BJ (cell line): ENCODE measurements at regions not wholly inside any gene's neighbourhood (a gene's known extent, or its start where the extent isn't known, plus 50 kb on each side); places are given as distances from the start of the nearest gene placed in this dataset.

Experiments
- CTCF ChIA-PET: fragments of 350-600 bp; formaldehyde crosslinking; extraction: SDS; loops from one replicate; lab custom pipeline; 2021; ENCODE audit warnings: antibody characterized with exemption, inconsistent platforms; lab: Yijun Ruan, JAX
- POLR2A ChIA-PET: fragments of 300-600 bp; sonication (Branson Sonifier 250); formaldehyde crosslinking; extraction: SDS; loops from one replicate; lab custom pipeline; 2021; ENCODE audit warnings: antibody characterized with exemption; lab: Charles Lee
- DNase-seq: peaks from one replicate; pipeline ENCODE4 v3.0.0-alpha.2; 2011; ENCODE audit warnings: low read depth
- H3K27me3 ChIP-seq: 2 replicates; pipeline ENCODE4 v1.6.0; 2011; ENCODE audit warnings: low read length; ENCODE audit not compliant: control insufficient read depth, insufficient read depth
- H3K36me3 ChIP-seq: 2 replicates; pipeline ENCODE4 v1.5.1; 2011; ENCODE audit warnings: low read length; ENCODE audit not compliant: control insufficient read depth, insufficient read depth
- H3K4me3 ChIP-seq: 2 replicates; pipeline ENCODE4 v1.5.1; 2011; ENCODE audit warnings: low read depth, mild to moderate bottlenecking, control low read depth, low read length
- TF ChIP-seq, protein P1 (sequence below): IDR thresholded peaks from 2 replicates; pipeline ENCODE4 v1.5.1; 2011; ENCODE audit warnings: low read depth, mild to moderate bottlenecking, control low read depth, inconsistent platforms, low read length, moderate library complexity; ENCODE audit not compliant: insufficient read depth

- Histone ChIP-seq H3K36me3 (no peaks in the 10 kb centered on the region), H3K4me3 (no peak overlapping the region), H3K27me3 (no peaks in the 10 kb centered on the region)
- TF ChIP-seq, protein P1, sequence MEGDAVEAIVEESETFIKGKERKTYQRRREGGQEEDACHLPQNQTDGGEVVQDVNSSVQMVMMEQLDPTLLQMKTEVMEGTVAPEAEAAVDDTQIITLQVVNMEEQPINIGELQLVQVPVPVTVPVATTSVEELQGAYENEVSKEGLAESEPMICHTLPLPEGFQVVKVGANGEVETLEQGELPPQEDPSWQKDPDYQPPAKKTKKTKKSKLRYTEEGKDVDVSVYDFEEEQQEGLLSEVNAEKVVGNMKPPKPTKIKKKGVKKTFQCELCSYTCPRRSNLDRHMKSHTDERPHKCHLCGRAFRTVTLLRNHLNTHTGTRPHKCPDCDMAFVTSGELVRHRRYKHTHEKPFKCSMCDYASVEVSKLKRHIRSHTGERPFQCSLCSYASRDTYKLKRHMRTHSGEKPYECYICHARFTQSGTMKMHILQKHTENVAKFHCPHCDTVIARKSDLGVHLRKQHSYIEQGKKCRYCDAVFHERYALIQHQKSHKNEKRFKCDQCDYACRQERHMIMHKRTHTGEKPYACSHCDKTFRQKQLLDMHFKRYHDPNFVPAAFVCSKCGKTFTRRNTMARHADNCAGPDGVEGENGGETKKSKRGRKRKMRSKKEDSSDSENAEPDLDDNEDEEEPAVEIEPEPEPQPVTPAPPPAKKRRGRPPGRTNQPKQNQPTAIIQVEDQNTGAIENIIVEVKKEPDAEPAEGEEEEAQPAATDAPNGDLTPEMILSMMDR, result no peak
- CTCF ChIA-PET, result interaction anchor here (0.7 to 6.7 kb wide), 14 partner anchors 8 to 337 kb away, joined by 3 to 138 read pairs (median 20); no protein-coding TSS in a partner anchor
- DNase-seq, result no peak
- POLR2A ChIA-PET, result interaction anchor here (0.6 kb wide), 1 partner anchor 338 kb away, joined by 3 read pairs; no protein-coding TSS in a partner anchor
These were observed 147.0 kb upstream of the NAV2 start for GRCh38 chr11:19565639-19566038.

GRCh38 chr11:19562156-19562555 is 150.5 kb upstream of the NAV2 start:
- Histone ChIP-seq H3K27me3 (no peaks in the 10 kb centered on the region), H3K36me3 (no peaks in the 10 kb centered on the region), H3K4me3 (no peak overlapping the region)
- TF ChIP-seq, protein P1, result no peak
- CTCF ChIA-PET, result interaction anchor here (1.2 to 6.7 kb wide), 12 partner anchors 8 to 368 kb away, joined by 3 to 138 read pairs (median 34); no protein-coding TSS in a partner anchor
- DNase-seq, result no peak
- POLR2A ChIA-PET, result no interaction called here

DNA sequence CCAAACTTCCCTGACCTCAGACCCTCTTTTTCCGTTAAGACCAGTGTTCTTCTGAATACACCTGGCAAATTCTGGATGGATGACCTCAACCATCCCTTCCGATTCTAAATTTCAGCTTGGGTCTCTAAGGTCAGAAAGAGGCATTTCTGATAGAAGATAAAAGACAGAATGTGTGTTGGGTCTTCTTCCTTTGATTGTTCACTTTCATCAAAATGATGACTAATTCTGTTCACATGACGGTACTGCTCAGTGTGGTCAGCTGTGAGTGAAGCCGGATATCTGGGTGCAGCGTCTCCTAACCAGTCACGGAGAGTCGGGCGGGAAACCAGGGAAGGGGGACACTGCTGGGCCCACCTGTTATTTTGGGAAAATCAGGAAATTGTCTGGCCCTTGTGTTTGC is 151.6 kb upstream of the NAV2 start:
- ChIA-PET POLR2A (no interaction called here), CTCF (interaction anchor here (0.9 to 17.6 kb wide), 10 partner anchors 8 to 567 kb away, joined by 3 to 225 read pairs (median 10); no protein-coding TSS in a partner anchor)
- Histone ChIP-seq H3K4me3 (no peak overlapping the region), H3K27me3 (no peaks in the 10 kb centered on the region), H3K36me3 (no peaks in the 10 kb centered on the region)
- TF ChIP-seq, protein P1, result no peak
- DNase-seq, result no peak

DNA sequence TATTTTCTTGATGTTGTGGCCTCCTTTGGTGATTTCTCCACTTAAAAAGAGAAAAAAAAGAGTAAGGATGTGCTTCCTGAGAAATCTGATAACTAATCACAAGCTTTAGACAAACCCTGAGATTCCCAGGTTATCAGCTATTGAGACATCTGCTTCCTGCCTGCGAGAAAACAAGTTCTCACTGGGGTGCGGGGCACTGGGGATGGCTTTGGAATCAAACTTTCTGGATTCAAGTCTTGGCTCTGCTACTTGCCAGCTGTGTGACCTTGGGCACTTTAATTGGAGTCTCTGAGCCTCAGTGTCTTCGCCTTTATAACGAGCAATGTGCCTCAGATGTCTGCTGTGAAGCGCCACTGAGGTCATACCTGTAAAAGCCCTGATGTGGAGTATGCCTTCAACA is 152.5 kb upstream of the NAV2 start:
- H3K36me3 ChIP-seq, result no peaks in the 10 kb centered on the region
- TF ChIP-seq, protein P1, result no peak
- ChIA-PET CTCF (interaction anchor here (0.9 to 17.6 kb wide), 11 partner anchors 8 to 568 kb away, joined by 3 to 225 read pairs (median 6); no protein-coding TSS in a partner anchor), POLR2A (interaction anchor here (0.6 kb wide), 1 partner anchor 178 kb away, joined by 3 read pairs; no protein-coding TSS in a partner anchor)
- no peak for DNase-seq
- no peak overlapping the region for H3K4me3 ChIP-seq
- H3K27me3 ChIP-seq, result no peaks in the 10 kb centered on the region

DNA sequence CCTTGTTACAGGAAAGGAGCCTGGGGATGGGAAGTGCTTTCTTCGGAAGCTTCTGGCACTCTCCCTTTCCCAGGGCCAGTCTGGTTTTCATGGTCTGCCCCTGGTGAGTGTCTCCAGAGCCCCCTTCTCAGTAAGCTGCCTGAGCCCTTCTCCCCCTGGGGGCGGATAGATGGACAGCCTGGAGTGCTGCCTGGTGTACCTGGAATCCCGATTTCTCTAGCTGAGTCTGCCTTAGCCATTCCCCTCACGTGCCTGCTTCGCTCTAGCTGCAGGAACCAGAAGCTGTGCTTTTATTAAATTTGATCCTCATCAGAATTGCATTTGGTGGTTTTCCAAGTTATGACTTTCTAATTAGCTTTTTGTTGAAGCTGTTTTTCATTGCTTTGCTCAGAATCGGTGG is 152.9 kb upstream of the NAV2 start:
- H3K27me3 ChIP-seq, result no peaks in the 10 kb centered on the region
- no peak overlapping the region for H3K4me3 ChIP-seq
- TF ChIP-seq, protein P1, result no peak
- ChIA-PET POLR2A (interaction anchor here (0.6 kb wide), 1 partner anchor 178 kb away, joined by 3 read pairs; no protein-coding TSS in a partner anchor), CTCF (interaction anchor here (1.2 to 17.6 kb wide), 11 partner anchors 9 to 483 kb away, joined by 3 to 225 read pairs (median 6); no protein-coding TSS in a partner anchor)
- no peak for DNase-seq
- H3K36me3 ChIP-seq, result no peaks in the 10 kb centered on the region
